ENCODE measurements at regions not wholly inside any gene's neighbourhood (a gene's known extent, or its start where the extent isn't known, plus 50 kb on each side); places are given as distances from the start of the nearest gene placed in this dataset.
"Not testable (repeated sequence)": the region's sequence is repeated elsewhere in the genome, so short reads cannot be mapped to it uniquely, and the experiment has no call there.

DNA sequence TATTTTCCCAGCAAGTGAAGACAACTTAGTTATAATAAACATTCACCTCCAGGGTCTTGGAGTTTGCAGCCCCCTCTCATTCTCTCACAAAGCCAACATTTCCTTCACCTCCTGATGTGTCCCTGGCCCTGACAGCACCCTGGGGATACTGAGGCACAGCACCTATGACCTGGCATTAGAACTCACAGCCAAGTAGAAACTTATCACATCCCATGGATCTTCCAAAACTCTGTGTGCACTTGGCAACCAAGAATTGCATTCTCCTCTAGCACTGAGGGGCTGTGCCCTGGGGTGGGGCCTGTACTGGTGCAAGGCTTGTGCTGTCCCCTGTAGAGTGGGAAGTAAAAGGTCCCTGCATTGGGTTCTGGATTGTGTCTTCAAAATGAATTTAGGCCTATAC lies 116.7 kb upstream of the IGLL5 start:
- DNase-seq (ENCODE audit: low read depth) = no peak
- TF ChIP-seq CTCF (conservative IDR thresholded peaks at IDR 0.05; ENCODE audit: low read depth, low read length) = no peak
- H3K4me3 ChIP-seq (ENCODE audit: low read depth, low read length) = no peak overlapping the region

GRCh38 chr22:22771696-22772377 lies 115.8 kb upstream of the IGLL5 start:
- no peak for DNase-seq (ENCODE audit: low read depth)
- H3K4me3 ChIP-seq (ENCODE audit: low read depth, low read length) = no peak overlapping the region
- no peak for TF ChIP-seq CTCF (conservative IDR thresholded peaks at IDR 0.05; ENCODE audit: low read depth, low read length)

- no peak overlapping the region for H3K4me3 ChIP-seq (ENCODE audit: low read depth, low read length)
- no peak for TF ChIP-seq CTCF (conservative IDR thresholded peaks at IDR 0.05; ENCODE audit: low read depth, low read length)
- DNase-seq (ENCODE audit: low read depth) = no peak
Observed at GRCh38 chr22:22772396-22772795, 115.2 kb upstream of the IGLL5 start.

- H3K4me3 ChIP-seq (ENCODE audit: low read depth, low read length) = no peak overlapping the region
- no peak for DNase-seq (ENCODE audit: low read depth)
- no peak for TF ChIP-seq CTCF (conservative IDR thresholded peaks at IDR 0.05; ENCODE audit: low read depth, low read length)
Observed at GRCh38 chr22:22772883-22773282, 114.7 kb upstream of the IGLL5 start.

DNA sequence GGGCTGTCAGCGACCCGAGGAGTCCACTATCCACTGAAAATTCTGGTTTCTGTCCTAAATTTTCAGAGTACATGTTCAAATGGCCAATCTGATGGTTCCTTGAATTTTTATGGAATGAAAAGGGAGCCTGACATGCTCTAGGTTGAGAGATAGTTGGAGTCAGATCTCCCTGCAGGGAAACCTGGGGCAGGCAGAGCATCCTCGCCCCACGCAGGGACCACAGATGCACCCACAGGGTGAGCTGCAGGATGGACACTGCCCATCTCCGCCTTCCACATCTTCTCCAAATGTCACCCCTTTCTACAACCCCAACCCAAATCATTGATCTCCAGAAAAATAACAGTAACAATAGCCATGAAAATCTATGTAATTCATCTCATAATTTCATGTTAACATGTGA lies 114.2 kb upstream of the IGLL5 start:
- DNase-seq (ENCODE audit: low read depth) = no peak
- TF ChIP-seq CTCF (conservative IDR thresholded peaks at IDR 0.05; ENCODE audit: low read depth, low read length) = no peak
- no peak overlapping the region for H3K4me3 ChIP-seq (ENCODE audit: low read depth, low read length)

GRCh38 chr22:22773979-22774604 lies 113.5 kb upstream of the IGLL5 start:
- no peak for TF ChIP-seq CTCF (conservative IDR thresholded peaks at IDR 0.05; ENCODE audit: low read depth, low read length)
- no peak overlapping the region for H3K4me3 ChIP-seq (ENCODE audit: low read depth, low read length)
- no peak for DNase-seq (ENCODE audit: low read depth)

- not testable (repeated sequence) for H3K4me3 ChIP-seq (ENCODE audit: low read depth, low read length); DNase-seq (ENCODE audit: low read depth)
Observed at GRCh38 chr22:22774762-22775161, 112.9 kb upstream of the IGLL5 start.
